ENCODE measurements at regions not wholly inside any gene's neighbourhood (a gene's known extent, or its start where the extent isn't known, plus 50 kb on each side); places are given as distances from the start of the nearest gene placed in this dataset.

DNA sequence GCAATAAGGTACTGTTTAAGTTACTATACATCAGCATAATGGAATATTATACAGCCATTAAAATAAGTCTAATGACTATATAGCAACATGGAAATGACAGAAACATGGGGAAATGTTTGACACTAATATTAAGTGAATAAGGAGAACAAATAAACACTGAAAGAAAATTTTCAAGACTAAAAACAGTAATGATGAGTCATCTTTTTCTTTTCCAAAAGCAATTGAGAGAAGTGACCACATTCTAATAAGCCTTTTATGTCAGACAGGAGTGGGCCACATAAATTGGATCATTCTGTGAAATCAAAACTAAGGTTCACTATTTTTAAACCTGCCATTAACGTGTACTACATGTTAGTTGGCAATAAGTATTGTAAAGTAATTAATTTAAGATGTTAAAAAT, 187.5 kb downstream of the AHR start:
- no peak overlapping the region for H3K27ac Mint-ChIP-seq
- Histone ChIP-seq H3K27me3 (ENCODE audit: control insufficient read depth, insufficient read depth, low read length, poor library complexity, severe bottlenecking) (no peaks in the 10 kb centered on the region), H3K36me3 (ENCODE audit: control insufficient read depth, insufficient read depth, low read length) (no peaks in the 10 kb centered on the region), H3K9me3 (ENCODE audit: control insufficient read depth, low read length) (no peaks in the 10 kb centered on the region), H3K9ac (ENCODE audit: extremely low read depth, low read length, poor library complexity, severe bottlenecking) (no peak overlapping the region), H3K4me1 (ENCODE audit: control insufficient read depth, insufficient read depth, low read length) (no peaks in the 10 kb centered on the region), H3K4me3 (ENCODE audit: low read length) (no peak overlapping the region), H3K27ac (ENCODE audit: low read depth, low read length) (no peak overlapping the region)
- H3K9me3 Mint-ChIP-seq, result no peaks in the 10 kb centered on the region
- H3K4me1 Mint-ChIP-seq, result peaks cover 22% of the 10 kb centered on the region
- TF ChIP-seq, protein P1, sequence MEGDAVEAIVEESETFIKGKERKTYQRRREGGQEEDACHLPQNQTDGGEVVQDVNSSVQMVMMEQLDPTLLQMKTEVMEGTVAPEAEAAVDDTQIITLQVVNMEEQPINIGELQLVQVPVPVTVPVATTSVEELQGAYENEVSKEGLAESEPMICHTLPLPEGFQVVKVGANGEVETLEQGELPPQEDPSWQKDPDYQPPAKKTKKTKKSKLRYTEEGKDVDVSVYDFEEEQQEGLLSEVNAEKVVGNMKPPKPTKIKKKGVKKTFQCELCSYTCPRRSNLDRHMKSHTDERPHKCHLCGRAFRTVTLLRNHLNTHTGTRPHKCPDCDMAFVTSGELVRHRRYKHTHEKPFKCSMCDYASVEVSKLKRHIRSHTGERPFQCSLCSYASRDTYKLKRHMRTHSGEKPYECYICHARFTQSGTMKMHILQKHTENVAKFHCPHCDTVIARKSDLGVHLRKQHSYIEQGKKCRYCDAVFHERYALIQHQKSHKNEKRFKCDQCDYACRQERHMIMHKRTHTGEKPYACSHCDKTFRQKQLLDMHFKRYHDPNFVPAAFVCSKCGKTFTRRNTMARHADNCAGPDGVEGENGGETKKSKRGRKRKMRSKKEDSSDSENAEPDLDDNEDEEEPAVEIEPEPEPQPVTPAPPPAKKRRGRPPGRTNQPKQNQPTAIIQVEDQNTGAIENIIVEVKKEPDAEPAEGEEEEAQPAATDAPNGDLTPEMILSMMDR (conservative IDR thresholded peaks at IDR 0.05), result no peak
- no peak for DNase-seq
- H3K27me3 Mint-ChIP-seq (ENCODE audit: insufficient read depth), result no peaks in the 10 kb centered on the region
- no CpG with 5 or more reads among the region's 1 CpG for WGBS, 2 experiments (ENCODE audit: insufficient coverage in 1 of 2, insufficient read length in 1 of 2)
- H3K4me3 Mint-ChIP-seq, result no peak overlapping the region
- H3K36me3 Mint-ChIP-seq (ENCODE audit: low read depth), result no peaks in the 10 kb centered on the region

DNA sequence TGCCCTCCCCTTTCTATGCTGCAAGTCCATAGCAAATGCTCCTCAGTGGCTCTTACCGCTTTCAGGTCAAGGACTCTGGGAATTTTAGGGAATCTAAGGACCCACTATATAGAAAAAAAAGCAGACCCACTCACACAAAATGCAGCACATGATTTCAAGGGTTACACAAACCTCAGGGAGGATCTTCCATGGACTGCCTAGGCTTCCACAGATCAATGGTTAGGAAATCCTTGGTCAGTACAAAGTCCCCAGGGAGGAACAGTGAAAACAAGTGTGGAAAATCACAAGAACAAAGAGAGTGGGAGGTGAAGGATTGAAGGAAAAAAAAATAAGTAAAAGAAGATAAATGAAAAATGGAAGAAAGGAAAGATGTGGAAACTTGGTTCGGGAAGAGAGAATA, 188.4 kb downstream of the AHR start:
- H3K27ac ChIP-seq (ENCODE audit: low read depth, low read length), result no peak overlapping the region
- H3K36me3 ChIP-seq (ENCODE audit: control insufficient read depth, insufficient read depth, low read length), result no peaks in the 10 kb centered on the region
- Mint-ChIP-seq H3K27me3 (ENCODE audit: insufficient read depth) (no peaks in the 10 kb centered on the region), H3K36me3 (ENCODE audit: low read depth) (no peaks in the 10 kb centered on the region), H3K9me3 (no peaks in the 10 kb centered on the region), H3K27ac (no peak overlapping the region), H3K4me3 (no peak overlapping the region), H3K4me1 (peaks cover 22% of the 10 kb centered on the region)
- H3K9ac ChIP-seq (ENCODE audit: extremely low read depth, low read length, poor library complexity, severe bottlenecking), result no peak overlapping the region
- H3K4me1 ChIP-seq (ENCODE audit: control insufficient read depth, insufficient read depth, low read length), result no peaks in the 10 kb centered on the region
- no peak for DNase-seq
- no peaks in the 10 kb centered on the region for H3K9me3 ChIP-seq (ENCODE audit: control insufficient read depth, low read length)
- no peaks in the 10 kb centered on the region for H3K27me3 ChIP-seq (ENCODE audit: control insufficient read depth, insufficient read depth, low read length, poor library complexity, severe bottlenecking)
- TF ChIP-seq, protein P1 (conservative IDR thresholded peaks at IDR 0.05), result no peak
- H3K4me3 ChIP-seq (ENCODE audit: low read length), result no peak overlapping the region
- 90% methylated on average over 2 of the region's 2 CpGs; no CpG with 5 or more reads in 1 of the 2 experiments for WGBS, 2 experiments (ENCODE audit: insufficient coverage in 1 of 2, insufficient read length in 1 of 2)

DNA sequence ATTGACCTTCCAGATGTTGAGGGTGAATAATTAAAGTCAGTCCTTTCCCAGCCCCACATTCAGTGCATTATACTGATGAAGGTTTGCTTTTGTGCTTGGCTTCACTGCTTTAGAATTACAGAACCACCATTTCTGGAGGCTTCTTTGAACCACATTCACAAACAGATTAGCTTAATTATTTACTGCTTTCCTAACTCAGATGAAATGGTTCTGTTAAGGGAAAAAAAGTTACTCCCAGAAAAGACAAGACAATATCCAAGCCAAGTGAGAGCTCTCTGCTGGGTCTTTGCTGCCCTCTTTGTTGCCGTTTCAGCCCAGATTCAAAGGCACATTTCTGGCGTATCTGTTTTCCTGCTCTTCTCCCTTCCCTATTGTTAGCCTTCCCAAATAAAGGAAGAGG, 188.9 kb downstream of the AHR start:
- Mint-ChIP-seq H3K27ac (no peak overlapping the region), H3K4me3 (no peak overlapping the region), H3K4me1 (peaks cover 22% of the 10 kb centered on the region), H3K9me3 (no peaks in the 10 kb centered on the region), H3K36me3 (ENCODE audit: low read depth) (no peaks in the 10 kb centered on the region), H3K27me3 (ENCODE audit: insufficient read depth) (no peaks in the 10 kb centered on the region)
- 81 to 100% methylated on average over 1 to 2 of the region's 2 CpGs for WGBS, 2 experiments (ENCODE audit: insufficient coverage in 1 of 2, insufficient read length in 1 of 2)
- DNase-seq, result no peak
- Histone ChIP-seq H3K27me3 (ENCODE audit: control insufficient read depth, insufficient read depth, low read length, poor library complexity, severe bottlenecking) (no peaks in the 10 kb centered on the region), H3K9ac (ENCODE audit: extremely low read depth, low read length, poor library complexity, severe bottlenecking) (no peak overlapping the region), H3K4me3 (ENCODE audit: low read length) (no peak overlapping the region), H3K36me3 (ENCODE audit: control insufficient read depth, insufficient read depth, low read length) (no peaks in the 10 kb centered on the region), H3K9me3 (ENCODE audit: control insufficient read depth, low read length) (no peaks in the 10 kb centered on the region), H3K4me1 (ENCODE audit: control insufficient read depth, insufficient read depth, low read length) (no peaks in the 10 kb centered on the region), H3K27ac (ENCODE audit: low read depth, low read length) (no peak overlapping the region)
- TF ChIP-seq, protein P1 (conservative IDR thresholded peaks at IDR 0.05), result no peak

All from endodermal cell (in vitro differentiated cells).